Activated naive CD4-positive, alpha-beta T cell treated with anti-CD3 and anti-CD28 coated beads, Interleukin-2, amount 10 ng/mL, durations not matched to agents 7 days and 5 days (primary cell): ENCODE measurements at regions not wholly inside any gene's neighbourhood (a gene's known extent, or its start where the extent isn't known, plus 50 kb on each side); places are given as distances from the start of the nearest gene placed in this dataset.
"Not testable (repeated sequence)": the region's sequence is repeated elsewhere in the genome, so short reads cannot be mapped to it uniquely, and the experiment has no call there.

Experiments used
- CTCF ChIA-PET: fragments of 350-600 bp; sonication (Branson Sonifier 250); formaldehyde crosslinking; loops from one replicate; lab custom pipeline; 2021; ENCODE audit warnings: antibody characterized with exemption; lab: Charles Lee
- DNase-seq: peaks from one replicate; pipeline ENCODE4 v3.0.0-alpha.2; 2020
- H3K27ac Mint-ChIP-seq: one replicate; pipeline ENCODE4 v1.8.0; 2021; ENCODE audit warnings: mild to moderate bottlenecking, moderate library complexity, mixed read lengths
- H3K27me3 Mint-ChIP-seq: one replicate; pipeline ENCODE4 v1.8.0; 2021; ENCODE audit warnings: mild to moderate bottlenecking, mixed read lengths
- H3K36me3 Mint-ChIP-seq: one replicate; pipeline ENCODE4 v1.8.0; 2021; ENCODE audit warnings: mixed read lengths
- H3K4me1 Mint-ChIP-seq: one replicate; pipeline ENCODE4 v1.8.0; 2021; ENCODE audit warnings: mixed read lengths
- H3K4me3 Mint-ChIP-seq: one replicate; pipeline ENCODE4 v1.8.0; 2021; ENCODE audit warnings: mild to moderate bottlenecking, moderate library complexity, mixed read lengths
- H3K9me3 Mint-ChIP-seq: one replicate; pipeline ENCODE4 v1.8.0; 2021; ENCODE audit warnings: mixed read lengths

- no peak overlapping the region for H3K27ac Mint-ChIP-seq
- no peaks in the 10 kb centered on the region for H3K4me1 Mint-ChIP-seq
- CTCF ChIA-PET, result interaction anchor here (3.8 kb wide), 1 partner anchor 15 kb away, joined by 13 read pairs; no protein-coding TSS in a partner anchor
- no peak overlapping the region for H3K4me3 Mint-ChIP-seq
- peaks cover 28% of the 10 kb centered on the region for H3K27me3 Mint-ChIP-seq
- no peak for DNase-seq
- no peaks in the 10 kb centered on the region for H3K36me3 Mint-ChIP-seq
- H3K9me3 Mint-ChIP-seq, result no peaks in the 10 kb centered on the region
Measured at GRCh38 chr15:31504462-31504839, 177.8 kb downstream of the KLF13 start.

- H3K27ac Mint-ChIP-seq, H3K9me3 Mint-ChIP-seq, DNase-seq, H3K4me1 Mint-ChIP-seq, CTCF ChIA-PET, H3K4me3 Mint-ChIP-seq, H3K36me3 Mint-ChIP-seq: not testable (repeated sequence)
- peaks cover 16% of the 10 kb centered on the region for H3K27me3 Mint-ChIP-seq
Measured at GRCh38 chr15:31507573-31507972, 180.9 kb downstream of the KLF13 start.

- H3K27ac Mint-ChIP-seq, result no peak overlapping the region
- CTCF ChIA-PET, result no interaction called here
- no peaks in the 10 kb centered on the region for H3K36me3 Mint-ChIP-seq
Measured at GRCh38 chr15:31508656-31509055, 182.0 kb downstream of the KLF13 start.

GRCh38 chr15:31510057-31510456 is 183.4 kb downstream of the KLF13 start:
- Mint-ChIP-seq H3K4me1 (peaks cover 4% of the 10 kb centered on the region), H3K4me3 (no peak overlapping the region), H3K27ac (no peak overlapping the region)

More at GRCh38 chr15:31508656-31509055, 182.0 kb downstream of the KLF13 start:
- Mint-ChIP-seq H3K27me3 (peaks cover 23% of the 10 kb centered on the region), H3K4me3 (no peak overlapping the region), H3K4me1 (peaks cover 4% of the 10 kb centered on the region), H3K9me3 (no peaks in the 10 kb centered on the region)
- no peak for DNase-seq

GRCh38 chr15:31511707-31512310 is 185.2 kb downstream of the KLF13 start:
- peaks cover 4% of the 10 kb centered on the region for H3K4me1 Mint-ChIP-seq
- H3K27ac Mint-ChIP-seq, result no peak overlapping the region
- no peak overlapping the region for H3K4me3 Mint-ChIP-seq
- no peak for DNase-seq
- H3K36me3 Mint-ChIP-seq, result no peaks in the 10 kb centered on the region
- CTCF ChIA-PET, result no interaction called here
- no peaks in the 10 kb centered on the region for H3K9me3 Mint-ChIP-seq
- H3K27me3 Mint-ChIP-seq, result peaks cover 22% of the 10 kb centered on the region

More at GRCh38 chr15:31510057-31510456, 183.4 kb downstream of the KLF13 start:
- Mint-ChIP-seq H3K27me3 (peaks cover 16% of the 10 kb centered on the region), H3K9me3 (no peaks in the 10 kb centered on the region), H3K36me3 (no peaks in the 10 kb centered on the region)
- no peak for DNase-seq
- CTCF ChIA-PET, result no interaction called here

- Mint-ChIP-seq H3K9me3 (no peaks in the 10 kb centered on the region), H3K27ac (no peak overlapping the region), H3K4me3 (no peak overlapping the region), H3K4me1 (peaks cover 4% of the 10 kb centered on the region), H3K27me3 (peaks cover 21% of the 10 kb centered on the region), H3K36me3 (no peaks in the 10 kb centered on the region)
- CTCF ChIA-PET, result no interaction called here
- DNase-seq, result no peak
Measured at GRCh38 chr15:31513178-31513577, 186.5 kb downstream of the KLF13 start.

GRCh38 chr15:31516440-31516839 is 189.8 kb downstream of the KLF13 start:
- H3K27ac Mint-ChIP-seq, result no peak overlapping the region
- H3K4me1 Mint-ChIP-seq, result peaks cover 4% of the 10 kb centered on the region
- H3K4me3 Mint-ChIP-seq, result no peak overlapping the region
- no peaks in the 10 kb centered on the region for H3K36me3 Mint-ChIP-seq
- no peaks in the 10 kb centered on the region for H3K9me3 Mint-ChIP-seq
- peaks cover 16% of the 10 kb centered on the region for H3K27me3 Mint-ChIP-seq
- DNase-seq, result no peak
- CTCF ChIA-PET, result no interaction called here

- DNase-seq, result no peak
- H3K4me1 Mint-ChIP-seq, result peaks cover 3% of the 10 kb centered on the region
- no peaks in the 10 kb centered on the region for H3K36me3 Mint-ChIP-seq
- H3K4me3 Mint-ChIP-seq, result no peak overlapping the region
- CTCF ChIA-PET, result no interaction called here
- H3K27me3 Mint-ChIP-seq, result peaks cover 16% of the 10 kb centered on the region
- H3K27ac Mint-ChIP-seq, result no peak overlapping the region
- no peaks in the 10 kb centered on the region for H3K9me3 Mint-ChIP-seq
Measured at GRCh38 chr15:31516874-31517273, 190.2 kb downstream of the KLF13 start.

- no peaks in the 10 kb centered on the region for H3K9me3 Mint-ChIP-seq
- H3K27ac Mint-ChIP-seq, result no peak overlapping the region
- H3K36me3 Mint-ChIP-seq, result no peaks in the 10 kb centered on the region
- H3K4me3 Mint-ChIP-seq, result no peak overlapping the region
- H3K27me3 Mint-ChIP-seq, result peaks cover 16% of the 10 kb centered on the region
- DNase-seq, result no peak
- H3K4me1 Mint-ChIP-seq, result no peaks in the 10 kb centered on the region
- CTCF ChIA-PET, result no interaction called here
Measured at GRCh38 chr15:31517711-31518110, 191.1 kb downstream of the KLF13 start.

GRCh38 chr15:31522028-31522427 is 195.4 kb downstream of the KLF13 start:
- Mint-ChIP-seq H3K4me3 (no peak overlapping the region), H3K9me3 (no peaks in the 10 kb centered on the region), H3K4me1 (no peaks in the 10 kb centered on the region), H3K27me3 (peaks cover 21% of the 10 kb centered on the region), H3K36me3 (no peaks in the 10 kb centered on the region), H3K27ac (no peak overlapping the region)
- no peak for DNase-seq
- CTCF ChIA-PET, result interaction anchor here (0.8 kb wide), 1 partner anchor 33 kb away, joined by 3 read pairs; no protein-coding TSS in a partner anchor

GRCh38 chr15:31523027-31523654 is 196.5 kb downstream of the KLF13 start:
- CTCF ChIA-PET, result no interaction called here
- Mint-ChIP-seq H3K27me3 (peaks cover 25% of the 10 kb centered on the region), H3K36me3 (no peaks in the 10 kb centered on the region), H3K27ac (no peak overlapping the region), H3K9me3 (no peaks in the 10 kb centered on the region), H3K4me1 (no peaks in the 10 kb centered on the region), H3K4me3 (no peak overlapping the region)
- DNase-seq, result no peak

- Mint-ChIP-seq H3K9me3 (no peaks in the 10 kb centered on the region), H3K27ac (no peak overlapping the region), H3K27me3 (peaks cover 26% of the 10 kb centered on the region), H3K4me3 (no peak overlapping the region), H3K4me1 (no peaks in the 10 kb centered on the region), H3K36me3 (no peaks in the 10 kb centered on the region)
- no peak for DNase-seq
- CTCF ChIA-PET, result no interaction called here
Measured at GRCh38 chr15:31523655-31524049, 197.0 kb downstream of the KLF13 start.

GRCh38 chr15:31525185-31525695 is 198.6 kb downstream of the KLF13 start:
- no peak for DNase-seq
- H3K36me3 Mint-ChIP-seq, result no peaks in the 10 kb centered on the region
- H3K27ac Mint-ChIP-seq, result no peak overlapping the region
- CTCF ChIA-PET, result no interaction called here
- H3K27me3 Mint-ChIP-seq, result peaks cover 26% of the 10 kb centered on the region
- no peak overlapping the region for H3K4me3 Mint-ChIP-seq
- no peaks in the 10 kb centered on the region for H3K4me1 Mint-ChIP-seq
- no peaks in the 10 kb centered on the region for H3K9me3 Mint-ChIP-seq

- Mint-ChIP-seq H3K9me3 (no peaks in the 10 kb centered on the region), H3K27me3 (peaks cover 29% of the 10 kb centered on the region), H3K4me1 (no peaks in the 10 kb centered on the region), H3K36me3 (no peaks in the 10 kb centered on the region), H3K4me3 (no peak overlapping the region), H3K27ac (no peak overlapping the region)
- DNase-seq, result no peak
- CTCF ChIA-PET, result no interaction called here
Measured at GRCh38 chr15:31525988-31526665, 199.5 kb downstream of the KLF13 start.
